Hepatocyte (in vitro differentiated cells): ENCODE measurements at regions not wholly inside any gene's neighbourhood (a gene's known extent, or its start where the extent isn't known, plus 50 kb on each side); places are given as distances from the start of the nearest gene placed in this dataset.

Source experiments
- DNase-seq: peaks from one replicate; pipeline ENCODE4 v3.0.0-alpha.2; 2016; ENCODE audit warnings: low spot score
- H2AFZ ChIP-seq: fragments of 200-600 bp; sonication (generic); 2 replicates; pipeline ENCODE4 v1.6.0; 2016; ENCODE audit warnings: antibody characterized with exemption, mild to moderate bottlenecking
- H3K27ac ChIP-seq: fragments of 200-600 bp; sonication (generic); 2 replicates; pipeline ENCODE4 v1.5.1; 2016; ENCODE audit warnings: mild to moderate bottlenecking
- H3K27me3 ChIP-seq: fragments of 200-600 bp; sonication (generic); 2 replicates; pipeline ENCODE4 v1.6.1; 2016
- H3K36me3 ChIP-seq: fragments of 200-600 bp; sonication (generic); replicated peaks from 2 replicates; pipeline ENCODE4 v1.5.1; 2016; ENCODE audit warnings: low read depth; ENCODE audit not compliant: insufficient read depth
- H3K4me1 ChIP-seq: fragments of 200-600 bp; sonication (generic); 2 replicates; pipeline ENCODE4 v1.5.1; 2016; ENCODE audit warnings: mild to moderate bottlenecking, moderate library complexity; ENCODE audit not compliant: insufficient read depth
- H3K4me2 ChIP-seq: fragments of 200-600 bp; sonication (generic); 2 replicates; pipeline ENCODE4 v1.6.0; 2016
- H3K4me3 ChIP-seq: fragments of 200-600 bp; sonication (generic); 2 replicates; pipeline ENCODE4 v1.5.1; 2016; ENCODE audit warnings: mild to moderate bottlenecking
- H3K79me2 ChIP-seq: fragments of 200-600 bp; sonication (generic); 2 replicates; pipeline ENCODE4 v1.6.0; 2017; ENCODE audit warnings: mild to moderate bottlenecking
- H3K9me2 ChIP-seq: fragments of 200-600 bp; sonication (generic); replicated peaks from 2 replicates; pipeline ENCODE4 v1.6.0; 2017; ENCODE audit warnings: mild to moderate bottlenecking; ENCODE audit not compliant: insufficient read depth
- H3K9me3 ChIP-seq: fragments of 200-600 bp; sonication (generic); 2 replicates; pipeline ENCODE4 v1.5.1; 2016; ENCODE audit warnings: low read depth, mild to moderate bottlenecking
- H4K20me1 ChIP-seq: fragments of 200-600 bp; sonication (generic); 2 replicates; pipeline ENCODE4 v1.6.0; 2016; ENCODE audit warnings: mild to moderate bottlenecking; ENCODE audit not compliant: insufficient read depth, poor library complexity, severe bottlenecking
- EZH2 ChIP-seq: fragments of 200-600 bp; sonication (generic); IDR thresholded peaks from 2 replicates; pipeline ENCODE4 v1.6.1; 2016; ENCODE audit warnings: antibody characterized with exemption, mild to moderate bottlenecking, borderline replicate concordance
- EZH2phosphoT487 ChIP-seq: fragments of 200-600 bp; sonication (generic); IDR thresholded peaks from one replicate; pipeline ENCODE4 v1.6.1; 2018; ENCODE audit warnings: antibody characterized with exemption, mild to moderate bottlenecking, low read depth, moderate library complexity; ENCODE audit not compliant: unreplicated experiment, severe bottlenecking
- WGBS: methylation state at CpG from one replicate; pipeline ENCODE4 v1.1.6; 2016; ENCODE audit warnings: low lambda C conversion rate; ENCODE audit errors: missing lambda C conversion rate; 5-methylcytosine and 5-hydroxymethylcytosine counted together
- TF ChIP-seq, protein P1 (sequence below): fragments of 200-600 bp; sonication (generic); IDR thresholded peaks from 2 replicates; pipeline ENCODE4 v1.5.1; 2016; ENCODE audit warnings: antibody characterized with exemption, mild to moderate bottlenecking; ENCODE audit not compliant: poor library complexity

DNA sequence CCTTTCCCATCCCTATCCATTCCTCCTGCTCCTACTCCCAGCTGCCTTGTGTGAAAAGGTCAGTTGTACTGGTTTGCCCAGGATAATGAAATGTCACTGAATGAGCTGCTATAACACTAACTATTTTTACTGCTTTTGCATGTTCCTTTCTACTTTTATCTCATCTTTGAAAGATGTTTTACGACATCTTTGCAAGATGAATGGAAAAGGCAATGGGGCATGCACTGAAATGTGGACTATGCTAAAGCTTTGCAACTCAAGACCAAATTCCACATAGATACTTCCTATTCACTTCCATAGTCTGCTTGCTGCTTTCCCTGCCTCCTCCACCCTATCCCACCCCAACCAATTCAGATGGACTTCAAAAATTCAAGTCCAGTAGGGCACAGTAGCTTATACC is 111.3 kb downstream of the SETD4 start:
- TF ChIP-seq EZH2phosphoT487 (no peak), EZH2 (no peak)
- TF ChIP-seq, protein P1, sequence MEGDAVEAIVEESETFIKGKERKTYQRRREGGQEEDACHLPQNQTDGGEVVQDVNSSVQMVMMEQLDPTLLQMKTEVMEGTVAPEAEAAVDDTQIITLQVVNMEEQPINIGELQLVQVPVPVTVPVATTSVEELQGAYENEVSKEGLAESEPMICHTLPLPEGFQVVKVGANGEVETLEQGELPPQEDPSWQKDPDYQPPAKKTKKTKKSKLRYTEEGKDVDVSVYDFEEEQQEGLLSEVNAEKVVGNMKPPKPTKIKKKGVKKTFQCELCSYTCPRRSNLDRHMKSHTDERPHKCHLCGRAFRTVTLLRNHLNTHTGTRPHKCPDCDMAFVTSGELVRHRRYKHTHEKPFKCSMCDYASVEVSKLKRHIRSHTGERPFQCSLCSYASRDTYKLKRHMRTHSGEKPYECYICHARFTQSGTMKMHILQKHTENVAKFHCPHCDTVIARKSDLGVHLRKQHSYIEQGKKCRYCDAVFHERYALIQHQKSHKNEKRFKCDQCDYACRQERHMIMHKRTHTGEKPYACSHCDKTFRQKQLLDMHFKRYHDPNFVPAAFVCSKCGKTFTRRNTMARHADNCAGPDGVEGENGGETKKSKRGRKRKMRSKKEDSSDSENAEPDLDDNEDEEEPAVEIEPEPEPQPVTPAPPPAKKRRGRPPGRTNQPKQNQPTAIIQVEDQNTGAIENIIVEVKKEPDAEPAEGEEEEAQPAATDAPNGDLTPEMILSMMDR: no peak
- no peaks in the 10 kb centered on the region for H3K36me3 ChIP-seq
- no peaks in the 10 kb centered on the region for H3K27me3 ChIP-seq
- H2AFZ ChIP-seq: no peak overlapping the region
- H3K9me3 ChIP-seq: no peaks in the 10 kb centered on the region
- no peaks in the 10 kb centered on the region for H3K79me2 ChIP-seq
- H3K4me2 ChIP-seq: no peak overlapping the region
- no peak overlapping the region for H3K4me3 ChIP-seq
- DNase-seq: no peak
- H3K27ac ChIP-seq: no peak overlapping the region
- H3K9me2 ChIP-seq: no peaks in the 10 kb centered on the region
- H3K4me1 ChIP-seq: peaks cover 9% of the 10 kb centered on the region
- WGBS: 60% methylated on average over 1 of the region's 1 CpG
- no peaks in the 10 kb centered on the region for H4K20me1 ChIP-seq

DNA sequence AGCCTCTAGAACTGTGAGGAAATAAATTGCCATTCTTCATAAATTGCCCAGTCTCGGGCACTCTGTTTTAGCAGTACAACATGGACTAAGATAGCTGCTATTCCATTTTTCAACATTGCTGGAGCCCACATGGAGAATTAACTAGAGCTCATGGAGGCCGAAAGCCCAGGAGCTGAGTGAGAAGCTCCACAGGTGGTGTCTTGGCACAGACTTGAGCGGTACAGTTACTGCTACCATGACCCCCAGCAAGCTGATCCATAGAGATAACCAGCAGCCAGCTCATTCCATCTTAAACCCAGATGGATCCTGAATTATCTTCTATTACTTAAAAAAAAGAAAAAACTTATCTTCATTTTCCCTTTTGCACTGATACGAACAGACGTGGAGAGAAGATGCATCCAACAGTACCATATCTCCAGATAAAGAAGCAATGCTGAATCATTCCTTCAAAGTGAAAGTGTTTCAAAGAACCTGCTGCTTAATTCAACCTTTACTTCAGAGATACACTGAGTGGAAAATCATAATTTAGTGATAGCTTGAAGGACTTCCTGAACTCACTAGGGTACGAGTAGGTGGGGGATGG is 115.1 kb downstream of the SETD4 start:
- WGBS: 85% methylated on average over 6 of the region's 6 CpGs
- TF ChIP-seq EZH2: no peak
- TF ChIP-seq EZH2phosphoT487: no peak
- TF ChIP-seq, protein P1: no peak

DNA sequence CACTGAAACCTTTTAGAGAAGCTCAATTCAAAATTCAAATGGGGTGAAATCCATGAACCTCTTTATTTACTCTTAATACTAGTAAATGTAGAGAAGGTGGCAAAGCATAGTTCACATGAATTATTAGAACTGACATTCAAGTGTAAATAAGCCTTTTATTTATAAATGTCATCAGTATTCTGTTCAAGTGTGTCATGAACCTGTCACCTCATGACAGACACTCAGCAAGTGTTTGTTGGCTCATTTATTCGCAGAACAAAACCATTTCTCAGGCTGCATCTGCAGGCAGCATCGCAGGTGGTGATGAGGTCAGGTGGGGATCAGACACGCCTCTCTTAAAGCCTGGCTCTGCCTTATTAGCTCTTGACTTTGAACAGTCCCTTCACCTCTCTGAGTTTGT is 116.6 kb downstream of the SETD4 start:
- H3K36me3 ChIP-seq: no peaks in the 10 kb centered on the region
- H3K9me2 ChIP-seq: no peaks in the 10 kb centered on the region
- no peak overlapping the region for H2AFZ ChIP-seq
- no peaks in the 10 kb centered on the region for H3K27me3 ChIP-seq
- no peaks in the 10 kb centered on the region for H4K20me1 ChIP-seq
- H3K27ac ChIP-seq: no peak overlapping the region
- TF ChIP-seq, protein P1: no peak
- TF ChIP-seq EZH2phosphoT487 (no peak), EZH2 (no peak)
- H3K9me3 ChIP-seq: no peaks in the 10 kb centered on the region
- H3K4me3 ChIP-seq: no peak overlapping the region
- 80% methylated on average over 3 of the region's 3 CpGs for WGBS
- no peak overlapping the region for H3K4me2 ChIP-seq
- no peak for DNase-seq
- H3K4me1 ChIP-seq: no peaks in the 10 kb centered on the region
- no peaks in the 10 kb centered on the region for H3K79me2 ChIP-seq

More for the DNA sequence above, 115.1 kb downstream of the SETD4 start:
- no peaks in the 10 kb centered on the region for H3K36me3 ChIP-seq
- H4K20me1 ChIP-seq: no peaks in the 10 kb centered on the region
- no peak overlapping the region for H3K27ac ChIP-seq
- no peaks in the 10 kb centered on the region for H3K27me3 ChIP-seq
- no peak overlapping the region for H3K4me3 ChIP-seq
- H3K4me2 ChIP-seq: no peak overlapping the region
- no peaks in the 10 kb centered on the region for H3K9me2 ChIP-seq
- H3K9me3 ChIP-seq: no peaks in the 10 kb centered on the region
- H2AFZ ChIP-seq: no peak overlapping the region
- H3K79me2 ChIP-seq: no peaks in the 10 kb centered on the region
- H3K4me1 ChIP-seq: no peaks in the 10 kb centered on the region
- no peak for DNase-seq
